Right atrium auricular region (tissue), 2 donors: ENCODE measurements at regions not wholly inside any gene's neighbourhood (a gene's known extent, or its start where the extent isn't known, plus 50 kb on each side); places are given as distances from the start of the nearest gene placed in this dataset.

Experiments
- DNase-seq: peaks from one replicate; pipeline ENCODE4 v3.0.0-alpha.2; 2019; ENCODE audit warnings: low spot score
- H3K27ac ChIP-seq, 2 donors: fragments of 200-600 bp; sonication (generic); 1 replicate in 1 of 2; 2 replicates in 1 of 2; pipeline ENCODE4 v1.5.1; 2016 to 2019
- H3K27me3 ChIP-seq, 2 donors: fragments of 200-600 bp; sonication (generic); one replicate each; pipeline versions ENCODE4 v1.5.1 to v1.6.0; 2017 to 2019
- H3K36me3 ChIP-seq: fragments of 200-600 bp; sonication (generic); one replicate; pipeline ENCODE4 v1.5.1; 2016
- H3K4me1 ChIP-seq, 2 donors: fragments of 200-600 bp; sonication (generic); one replicate each; pipeline versions ENCODE4 v1.5.1 to v1.6.0; 2017 to 2019
- H3K4me3 ChIP-seq, 2 donors: fragments of 200-600 bp; sonication (generic); 1 replicate in 1 of 2; 2 replicates in 1 of 2; pipeline ENCODE4 v1.5.1; 2017 to 2019; ENCODE audit warnings: mild to moderate bottlenecking in 1 of 2, moderate library complexity in 1 of 2
- H3K9me3 ChIP-seq, 2 donors: fragments of 200-600 bp; sonication (generic); one replicate each; pipeline ENCODE4 v1.5.1; 2019
- CTCF ChIP-seq, 2 donors: fragments of 200-600 bp; sonication (generic); IDR thresholded peaks; one replicate each; pipeline ENCODE4 v1.5.1; 2019; ENCODE audit warnings: antibody characterized with exemption in 2 of 2

GRCh38 chr19:31974290-31974689 is 371.1 kb upstream of the ZNF507 start:
- H3K36me3 ChIP-seq = no peaks in the 10 kb centered on the region
- no peaks in the 10 kb centered on the region for H3K9me3 ChIP-seq
- H3K4me1 ChIP-seq = no peaks in the 10 kb centered on the region
- H3K27me3 ChIP-seq = no peaks in the 10 kb centered on the region
- no peak for TF ChIP-seq CTCF (IDR thresholded peaks at IDR 0.05)
- no peak overlapping the region for H3K27ac ChIP-seq
- DNase-seq = no peak
- no peak overlapping the region for H3K4me3 ChIP-seq

- no peak overlapping the region for H3K4me3 ChIP-seq
- TF ChIP-seq CTCF (IDR thresholded peaks at IDR 0.05) = no peak
- H3K27ac ChIP-seq = no peak overlapping the region
- no peaks in the 10 kb centered on the region for H3K9me3 ChIP-seq
- no peaks in the 10 kb centered on the region for H3K4me1 ChIP-seq
- H3K36me3 ChIP-seq = no peaks in the 10 kb centered on the region
- no peak for DNase-seq
- no peaks in the 10 kb centered on the region for H3K27me3 ChIP-seq
These were observed 370.5 kb upstream of the ZNF507 start for GRCh38 chr19:31974941-31975340.

GRCh38 chr19:31975461-31975860 is 369.9 kb upstream of the ZNF507 start:
- Histone ChIP-seq H3K27ac (no peak overlapping the region), H3K4me1 (no peaks in the 10 kb centered on the region), H3K4me3 (no peak overlapping the region), H3K9me3 (no peaks in the 10 kb centered on the region), H3K27me3 (no peaks in the 10 kb centered on the region), H3K36me3 (no peaks in the 10 kb centered on the region)
- TF ChIP-seq CTCF (IDR thresholded peaks at IDR 0.05) = no peak
- DNase-seq = no peak

- no peak overlapping the region for H3K27ac ChIP-seq
- no peaks in the 10 kb centered on the region for H3K9me3 ChIP-seq
- H3K4me3 ChIP-seq = no peak overlapping the region
- H3K27me3 ChIP-seq = no peaks in the 10 kb centered on the region
- no peak for TF ChIP-seq CTCF (IDR thresholded peaks at IDR 0.05)
- H3K4me1 ChIP-seq = no peaks in the 10 kb centered on the region
- no peaks in the 10 kb centered on the region for H3K36me3 ChIP-seq
- DNase-seq = no peak
These were observed 368.5 kb upstream of the ZNF507 start for GRCh38 chr19:31976775-31977536.

GRCh38 chr19:31979362-31979761 is 366.0 kb upstream of the ZNF507 start:
- H3K36me3 ChIP-seq = no peaks in the 10 kb centered on the region
- DNase-seq = no peak
- no peak for TF ChIP-seq CTCF (IDR thresholded peaks at IDR 0.05)
- no peak overlapping the region for H3K27ac ChIP-seq
- no peaks in the 10 kb centered on the region for H3K9me3 ChIP-seq
- no peak overlapping the region for H3K4me3 ChIP-seq
- H3K27me3 ChIP-seq = no peaks in the 10 kb centered on the region
- H3K4me1 ChIP-seq = no peaks in the 10 kb centered on the region
